Peyer's patch (tissue), 4 donors: ENCODE measurements at regions not wholly inside any gene's neighbourhood (a gene's known extent, or its start where the extent isn't known, plus 50 kb on each side); places are given as distances from the start of the nearest gene placed in this dataset.
A peak's percentile ranks its signal among the peaks of the same experiment; 100 is the strongest.

Experiments used
- DNase-seq, 3 donors: peaks; one replicate each; pipeline ENCODE4 v3.0.0-alpha.2; 2017 to 2019
- H3K27ac ChIP-seq, 4 donors: fragments of 200-600 bp; sonication (generic); one replicate each; pipeline ENCODE4 v1.5.1; 2016 to 2019
- H3K27me3 ChIP-seq, 2 donors: fragments of 200-600 bp; sonication (generic); one replicate each; pipeline ENCODE4 v1.5.1; 2019
- H3K36me3 ChIP-seq, 3 donors: fragments of 200-600 bp; sonication (generic); one replicate each; pipeline ENCODE4 v1.5.1; 2016 to 2019
- H3K4me1 ChIP-seq, 4 donors: fragments of 200-600 bp; sonication (generic); one replicate each; pipeline ENCODE4 v1.5.1; 2016 to 2019
- H3K4me3 ChIP-seq, 4 donors: fragments of 200-600 bp; sonication (generic); 1 replicate in 3 of 4; 2 replicates in 1 of 4; pipeline ENCODE4 v1.5.1; 2016 to 2019; ENCODE audit warnings: mild to moderate bottlenecking in 1 of 4
- H3K9me3 ChIP-seq, 4 donors: fragments of 200-600 bp; sonication (generic); one replicate each; pipeline ENCODE4 v1.5.1; 2016 to 2019; ENCODE audit warnings: mild to moderate bottlenecking in 1 of 4
- POLR2A ChIP-seq, 2 donors: fragments of 450-650 bp; IDR thresholded peaks; one replicate each; pipeline ENCODE4 v1.5.1; 2017; ENCODE audit warnings: antibody characterized with exemption in 2 of 2, mild to moderate bottlenecking in 2 of 2, moderate library complexity in 2 of 2
- TF ChIP-seq, protein P1 (sequence below), 6 experiments: fragments of 450-650 bp in 4 of 6; fragments of 200-600 bp in 2 of 6; sonication (generic) in 1 of 6; IDR thresholded peaks; one replicate each; pipeline ENCODE4 v1.5.1; 2017 to 2019; ENCODE audit warnings: antibody characterized with exemption in 6 of 6, mild to moderate bottlenecking in 3 of 6, moderate library complexity in 1 of 6

DNA sequence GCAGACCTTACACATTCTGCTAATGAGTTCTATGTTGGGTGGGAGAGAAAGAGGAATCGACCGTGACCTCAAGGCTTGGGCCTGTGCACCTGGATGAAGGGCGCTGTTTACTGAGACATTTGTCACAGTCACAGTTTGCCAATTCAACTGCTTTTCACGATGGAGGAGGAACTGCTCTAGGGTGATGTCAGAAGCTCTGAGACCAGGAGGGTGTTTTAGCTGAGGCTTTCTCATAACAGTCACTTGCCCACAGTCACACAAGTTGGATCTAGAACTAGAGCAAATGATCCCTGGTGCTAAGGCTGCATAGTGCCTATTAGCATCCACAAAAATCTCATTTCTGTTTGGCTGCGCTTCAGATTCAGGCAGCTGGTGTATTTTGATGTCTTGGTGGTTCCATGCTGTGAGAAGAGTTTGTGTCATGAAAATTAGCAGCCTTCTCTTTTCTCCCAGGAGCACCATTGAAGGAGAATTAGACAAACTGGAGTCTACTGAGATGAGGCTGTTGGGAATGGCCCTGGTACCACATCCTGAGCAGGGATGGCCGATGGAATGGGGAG, 83.3 kb upstream of the TGM3 start:
- DNase-seq = no peak
- Histone ChIP-seq H3K4me1 (peaks cover 0 to 7% (median 2%) of the 10 kb centered on the region in 4 donors), H3K27ac (no peak overlapping the region), H3K27me3 (no peaks in the 10 kb centered on the region), H3K9me3 (no peaks in the 10 kb centered on the region), H3K4me3 (no peak overlapping the region), H3K36me3 (no peaks in the 10 kb centered on the region)
- no peak for TF ChIP-seq POLR2A (IDR thresholded peaks at IDR 0.05)
- TF ChIP-seq, protein P1, sequence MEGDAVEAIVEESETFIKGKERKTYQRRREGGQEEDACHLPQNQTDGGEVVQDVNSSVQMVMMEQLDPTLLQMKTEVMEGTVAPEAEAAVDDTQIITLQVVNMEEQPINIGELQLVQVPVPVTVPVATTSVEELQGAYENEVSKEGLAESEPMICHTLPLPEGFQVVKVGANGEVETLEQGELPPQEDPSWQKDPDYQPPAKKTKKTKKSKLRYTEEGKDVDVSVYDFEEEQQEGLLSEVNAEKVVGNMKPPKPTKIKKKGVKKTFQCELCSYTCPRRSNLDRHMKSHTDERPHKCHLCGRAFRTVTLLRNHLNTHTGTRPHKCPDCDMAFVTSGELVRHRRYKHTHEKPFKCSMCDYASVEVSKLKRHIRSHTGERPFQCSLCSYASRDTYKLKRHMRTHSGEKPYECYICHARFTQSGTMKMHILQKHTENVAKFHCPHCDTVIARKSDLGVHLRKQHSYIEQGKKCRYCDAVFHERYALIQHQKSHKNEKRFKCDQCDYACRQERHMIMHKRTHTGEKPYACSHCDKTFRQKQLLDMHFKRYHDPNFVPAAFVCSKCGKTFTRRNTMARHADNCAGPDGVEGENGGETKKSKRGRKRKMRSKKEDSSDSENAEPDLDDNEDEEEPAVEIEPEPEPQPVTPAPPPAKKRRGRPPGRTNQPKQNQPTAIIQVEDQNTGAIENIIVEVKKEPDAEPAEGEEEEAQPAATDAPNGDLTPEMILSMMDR (IDR thresholded peaks at IDR 0.05) = no peak

DNA sequence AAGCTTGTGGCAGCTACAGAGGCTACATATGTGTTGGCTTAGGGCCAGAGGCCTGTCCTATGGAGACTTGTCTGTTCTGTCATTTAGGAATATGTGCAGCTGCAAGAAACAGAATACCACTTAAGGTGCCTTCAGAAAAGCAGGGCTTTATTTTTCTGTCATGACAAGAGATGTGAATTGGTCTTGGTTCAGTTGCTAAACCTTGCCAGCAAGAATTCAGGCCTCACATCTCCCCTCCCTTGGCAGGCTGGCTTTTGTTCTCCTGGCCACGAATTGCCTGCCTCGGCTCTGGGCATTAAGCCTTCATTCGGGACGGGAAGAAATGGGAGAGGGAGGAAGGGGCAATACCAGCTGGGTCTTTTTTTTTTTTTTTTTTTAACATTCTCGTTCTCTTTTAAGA, 82.4 kb upstream of the TGM3 start:
- no peak overlapping the region for H3K4me3 ChIP-seq
- H3K4me1 ChIP-seq = no peaks in the 10 kb centered on the region
- H3K9me3 ChIP-seq = no peaks in the 10 kb centered on the region
- H3K27ac ChIP-seq = no peak overlapping the region
- H3K36me3 ChIP-seq = no peaks in the 10 kb centered on the region
- no peak for DNase-seq
- no peaks in the 10 kb centered on the region for H3K27me3 ChIP-seq
- TF ChIP-seq POLR2A (IDR thresholded peaks at IDR 0.05) = no peak
- TF ChIP-seq, protein P1 (IDR thresholded peaks at IDR 0.05) = no peak

DNA sequence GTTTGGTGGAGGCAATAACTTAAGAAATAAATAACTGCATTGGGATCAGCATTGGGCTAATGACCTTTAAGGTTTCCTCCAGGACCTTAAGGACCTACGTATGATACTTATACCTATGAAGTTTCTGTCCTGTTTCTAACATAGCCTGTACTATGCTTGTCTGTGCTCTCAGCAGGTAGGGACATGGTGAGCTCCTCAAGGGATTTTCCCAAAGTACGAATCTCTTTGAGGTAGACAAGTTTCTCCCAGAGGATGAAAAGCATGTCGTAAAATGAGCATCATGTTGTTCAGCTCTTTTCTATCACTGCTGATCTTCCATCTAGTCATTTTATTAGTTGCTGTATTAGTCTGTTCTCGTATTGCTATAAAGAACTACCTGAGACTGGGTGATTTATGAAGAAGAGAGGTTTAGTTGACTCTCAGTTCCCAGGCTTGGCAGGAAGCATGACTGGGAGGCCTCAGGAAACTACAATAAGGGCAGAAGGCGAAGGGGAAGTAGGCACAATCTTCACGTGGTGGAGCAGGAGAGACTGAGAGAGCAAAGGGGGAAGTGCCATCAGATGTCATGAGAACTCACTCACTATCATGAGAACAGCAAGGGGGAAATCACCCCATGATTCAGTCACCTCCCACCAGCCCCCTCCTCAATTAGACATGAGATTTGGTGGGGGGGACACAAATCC, 77.8 kb upstream of the TGM3 start:
- H3K4me3 ChIP-seq = no peak overlapping the region
- TF ChIP-seq POLR2A (IDR thresholded peaks at IDR 0.05) = no peak
- TF ChIP-seq, protein P1 (IDR thresholded peaks at IDR 0.05) = no peak
- H3K27ac ChIP-seq = peak overlapping the region in 1 of 4 donors; percentile 32
- peak in 2 of 3 donors; percentile 42 to 65 for DNase-seq
- H3K9me3 ChIP-seq = peaks cover 0 to 4% (median 0%) of the 10 kb centered on the region in 4 donors
- no peaks in the 10 kb centered on the region for H3K27me3 ChIP-seq
- H3K36me3 ChIP-seq = no peaks in the 10 kb centered on the region
- H3K4me1 ChIP-seq = no peaks in the 10 kb centered on the region

DNA sequence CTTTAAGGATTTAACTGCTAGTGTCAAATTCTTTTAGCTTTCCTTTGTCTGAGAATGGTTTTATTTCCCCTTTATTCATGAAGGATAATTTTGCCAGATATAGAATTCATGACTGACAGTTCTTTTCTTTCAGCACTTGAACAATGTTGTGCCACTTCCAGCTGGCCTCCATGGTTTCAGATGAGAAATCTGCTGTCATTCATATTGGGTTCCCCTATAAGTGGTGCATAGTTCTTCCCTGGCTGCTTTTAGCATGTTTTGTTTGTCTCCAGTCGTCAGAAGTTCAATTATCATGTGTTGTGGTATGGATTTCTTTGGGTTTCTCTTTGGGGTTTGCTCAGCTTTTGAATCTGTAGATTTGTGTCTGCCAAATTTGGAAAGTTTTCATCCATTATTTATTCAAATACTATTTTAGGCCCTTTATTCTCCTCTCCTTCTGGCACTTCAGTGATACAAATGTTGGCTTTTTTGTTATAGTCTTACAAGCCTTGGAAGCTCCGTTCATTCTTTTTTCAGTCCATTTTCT, 76.3 kb upstream of the TGM3 start:
- Histone ChIP-seq H3K27ac (no peak overlapping the region), H3K4me1 (no peaks in the 10 kb centered on the region), H3K27me3 (no peaks in the 10 kb centered on the region), H3K4me3 (no peak overlapping the region), H3K9me3 (peaks cover 0 to 4% (median 0%) of the 10 kb centered on the region in 4 donors), H3K36me3 (no peaks in the 10 kb centered on the region)
- no peak for DNase-seq
- TF ChIP-seq POLR2A (IDR thresholded peaks at IDR 0.05) = no peak
- TF ChIP-seq, protein P1 (IDR thresholded peaks at IDR 0.05) = no peak

DNA sequence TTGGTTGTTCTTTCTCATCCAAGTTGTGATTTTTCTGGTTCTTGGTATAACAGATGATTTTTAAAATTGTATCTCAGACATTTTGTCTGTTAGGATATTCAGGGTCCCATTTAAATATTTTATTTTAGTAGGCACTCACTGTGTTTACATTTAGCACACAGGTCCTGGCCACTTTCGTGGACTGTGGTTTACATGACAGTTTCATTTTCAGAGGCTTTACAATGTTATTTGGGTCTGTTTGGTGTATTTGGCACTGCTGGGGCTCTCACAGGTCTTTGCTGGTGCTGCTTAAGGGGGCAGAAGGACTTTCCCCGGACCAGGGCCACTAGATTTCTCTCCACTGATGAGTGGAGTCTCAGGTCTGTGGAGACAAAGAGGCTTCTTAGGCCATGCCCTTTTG, 75.5 kb upstream of the TGM3 start:
- Histone ChIP-seq H3K27ac (no peak overlapping the region), H3K4me3 (no peak overlapping the region), H3K4me1 (no peaks in the 10 kb centered on the region), H3K36me3 (no peaks in the 10 kb centered on the region), H3K9me3 (peaks cover 0 to 4% (median 0%) of the 10 kb centered on the region in 4 donors), H3K27me3 (no peaks in the 10 kb centered on the region)
- DNase-seq = no peak
- no peak for TF ChIP-seq POLR2A (IDR thresholded peaks at IDR 0.05)
- TF ChIP-seq, protein P1 (IDR thresholded peaks at IDR 0.05) = no peak
